ENCODE measurements at regions not wholly inside any gene's neighbourhood (a gene's known extent, or its start where the extent isn't known, plus 50 kb on each side); places are given as distances from the start of the nearest gene placed in this dataset.

- TF ChIP-seq ZBTB7A (IDR thresholded peaks at IDR 0.05; ENCODE audit: low read depth), result no peak
Measured at GRCh38 chr9:3054017-3054586, 210.2 kb upstream of the PUM3 start.

- no peak for TF ChIP-seq MAX (IDR thresholded peaks at IDR 0.05)
- TF ChIP-seq RAD21 (IDR thresholded peaks at IDR 0.05; ENCODE audit: low read depth), result no peak
- no peak for TF ChIP-seq YY1 (IDR thresholded peaks at IDR 0.05; ENCODE audit: low read depth)
- TF ChIP-seq REST (IDR thresholded peaks at IDR 0.05; ENCODE audit: low read depth), result no peak
- no peak for TF ChIP-seq TEAD4 (IDR thresholded peaks at IDR 0.05)
- no peak for TF ChIP-seq EP300 (IDR thresholded peaks at IDR 0.05; ENCODE audit: borderline replicate concordance)
- no peak for TF ChIP-seq TAF1 (IDR thresholded peaks at IDR 0.05; ENCODE audit: low read depth)
- no peak for TF ChIP-seq EGR1 (IDR thresholded peaks at IDR 0.05)
- TF ChIP-seq FOXM1 (IDR thresholded peaks at IDR 0.05; ENCODE audit: borderline replicate concordance, low read depth), result no peak
- no peak for TF ChIP-seq CREB1 (IDR thresholded peaks at IDR 0.05; ENCODE audit: low read depth)
- TF ChIP-seq CEBPB (IDR thresholded peaks at IDR 0.05), result no peak
- TF ChIP-seq USF1 (IDR thresholded peaks at IDR 0.05), result no peak
Measured at GRCh38 chr9:3049636-3050035, 205.7 kb upstream of the PUM3 start.

GRCh38 chr9:3047912-3048311 lies 204.0 kb upstream of the PUM3 start:
- TF ChIP-seq REST (IDR thresholded peaks at IDR 0.05; ENCODE audit: low read depth) (no peak), TEAD4 (IDR thresholded peaks at IDR 0.05) (no peak), EP300 (IDR thresholded peaks at IDR 0.05; ENCODE audit: borderline replicate concordance) (no peak), YY1 (IDR thresholded peaks at IDR 0.05; ENCODE audit: low read depth) (no peak), FOXM1 (IDR thresholded peaks at IDR 0.05; ENCODE audit: borderline replicate concordance, low read depth) (no peak), ZBTB7A (IDR thresholded peaks at IDR 0.05; ENCODE audit: low read depth) (no peak), CREB1 (IDR thresholded peaks at IDR 0.05; ENCODE audit: low read depth) (no peak), NFIC (IDR thresholded peaks at IDR 0.05) (no peak), CEBPB (IDR thresholded peaks at IDR 0.05) (no peak), TAF1 (IDR thresholded peaks at IDR 0.05; ENCODE audit: low read depth) (no peak), RAD21 (IDR thresholded peaks at IDR 0.05; ENCODE audit: low read depth) (no peak)

GRCh38 chr9:3045153-3045552 lies 201.3 kb upstream of the PUM3 start:
- no peak for TF ChIP-seq TAF1 (IDR thresholded peaks at IDR 0.05; ENCODE audit: low read depth)
- TF ChIP-seq ZBTB7A (IDR thresholded peaks at IDR 0.05; ENCODE audit: low read depth), result no peak
- TF ChIP-seq EP300 (IDR thresholded peaks at IDR 0.05; ENCODE audit: borderline replicate concordance), result no peak
- no peak for TF ChIP-seq CREB1 (IDR thresholded peaks at IDR 0.05; ENCODE audit: low read depth)

- no peak for TF ChIP-seq MAX (IDR thresholded peaks at IDR 0.05)
- no peak for TF ChIP-seq NFIC (IDR thresholded peaks at IDR 0.05)
- no peak for TF ChIP-seq RAD21 (IDR thresholded peaks at IDR 0.05; ENCODE audit: low read depth)
- no peak for TF ChIP-seq EGR1 (IDR thresholded peaks at IDR 0.05)
- TF ChIP-seq YY1 (IDR thresholded peaks at IDR 0.05; ENCODE audit: low read depth), result no peak
- TF ChIP-seq USF1 (IDR thresholded peaks at IDR 0.05), result no peak
- TF ChIP-seq FOXM1 (IDR thresholded peaks at IDR 0.05; ENCODE audit: borderline replicate concordance, low read depth), result no peak
Measured at GRCh38 chr9:3043369-3043768, 199.5 kb upstream of the PUM3 start.

GRCh38 chr9:3040761-3041160 lies 196.9 kb upstream of the PUM3 start:
- TF ChIP-seq FOXM1 (IDR thresholded peaks at IDR 0.05; ENCODE audit: borderline replicate concordance, low read depth) (no peak), REST (IDR thresholded peaks at IDR 0.05; ENCODE audit: low read depth) (no peak), USF1 (IDR thresholded peaks at IDR 0.05) (no peak), EP300 (IDR thresholded peaks at IDR 0.05; ENCODE audit: borderline replicate concordance) (no peak), ZBTB7A (IDR thresholded peaks at IDR 0.05; ENCODE audit: low read depth) (no peak), RAD21 (IDR thresholded peaks at IDR 0.05; ENCODE audit: low read depth) (no peak), TEAD4 (IDR thresholded peaks at IDR 0.05) (no peak), TCF12 (IDR thresholded peaks at IDR 0.05; ENCODE audit: low read depth) (no peak), EGR1 (IDR thresholded peaks at IDR 0.05) (no peak), TAF1 (IDR thresholded peaks at IDR 0.05; ENCODE audit: low read depth) (no peak), CEBPB (IDR thresholded peaks at IDR 0.05) (no peak), YY1 (IDR thresholded peaks at IDR 0.05; ENCODE audit: low read depth) (no peak), CREB1 (IDR thresholded peaks at IDR 0.05; ENCODE audit: low read depth) (no peak)
